Neuronal stem cell (in vitro differentiated cells): ENCODE measurements at regions not wholly inside any gene's neighbourhood (a gene's known extent, or its start where the extent isn't known, plus 50 kb on each side); places are given as distances from the start of the nearest gene placed in this dataset.
"Not testable (repeated sequence)": the region's sequence is repeated elsewhere in the genome, so short reads cannot be mapped to it uniquely, and the experiment has no call there.

Source experiments
- DNase-seq: peaks from one replicate; pipeline ENCODE4 v3.0.0-alpha.2; 2013; ENCODE audit warnings: low spot score
- H2AFZ ChIP-seq: one replicate; pipeline ENCODE4 v1.6.1; 2013; ENCODE audit warnings: mild to moderate bottlenecking, low read length, inconsistent platforms
- H2AK5ac ChIP-seq: 2 replicates; pipeline ENCODE4 v1.6.1; 2013; ENCODE audit warnings: low read depth, mild to moderate bottlenecking, inconsistent platforms, low read length, moderate library complexity, mixed read lengths
- H2BK120ac ChIP-seq: 2 replicates; pipeline ENCODE4 v1.6.1; 2013; ENCODE audit warnings: low read depth, mild to moderate bottlenecking, inconsistent platforms, low read length, moderate library complexity, mixed read lengths
- H2BK12ac ChIP-seq: one replicate; pipeline ENCODE4 v1.6.1; 2013; ENCODE audit warnings: low read length, inconsistent platforms
- H2BK15ac ChIP-seq: 2 replicates; pipeline ENCODE4 v1.6.1; 2013; ENCODE audit warnings: mild to moderate bottlenecking, low read length, inconsistent platforms, mixed read lengths
- H2BK5ac ChIP-seq: one replicate; pipeline ENCODE4 v1.6.1; 2013; ENCODE audit warnings: inconsistent platforms, mild to moderate bottlenecking, low read length, moderate library complexity
- H3K14ac ChIP-seq: one replicate; pipeline ENCODE4 v1.6.1; 2013; ENCODE audit warnings: low read length, inconsistent platforms
- H3K18ac ChIP-seq: 2 replicates; pipeline ENCODE4 v1.6.1; 2013; ENCODE audit warnings: low read length, inconsistent platforms
- H3K23ac ChIP-seq: 2 replicates; pipeline ENCODE4 v1.6.1; 2013; ENCODE audit warnings: low read depth, mild to moderate bottlenecking, mixed read lengths, low read length, inconsistent platforms; ENCODE audit not compliant: poor library complexity
- H3K27ac ChIP-seq: replicated peaks from 3 replicates; pipeline ENCODE4 v1.5.1; 2013; ENCODE audit warnings: low read length, inconsistent platforms
- H3K27me3 ChIP-seq, 3 experiments: 2 replicates each; pipeline ENCODE4 v1.6.1; 2013; ENCODE audit warnings: low read length in 3 of 3, mild to moderate bottlenecking in 2 of 3, inconsistent platforms in 1 of 3, low read depth in 1 of 3, mixed read lengths in 1 of 3, moderate library complexity in 1 of 3; ENCODE audit not compliant: control insufficient read depth in 3 of 3, insufficient read depth in 3 of 3
- H3K36me3 ChIP-seq, 2 donors: replicated peaks in 1 of 2; 2 replicates each; pipeline ENCODE4 v1.6.1; 2013; ENCODE audit warnings: low read length in 2 of 2; ENCODE audit not compliant: control insufficient read depth in 2 of 2, insufficient read depth in 2 of 2
- H3K4ac ChIP-seq: 2 replicates; pipeline ENCODE4 v1.6.1; 2013; ENCODE audit warnings: inconsistent platforms, mild to moderate bottlenecking, low read length, moderate library complexity
- H3K4me1 ChIP-seq, 2 donors: 1 replicate in 1 of 2; 2 replicates in 1 of 2; pipeline ENCODE4 v1.6.1; 2013; ENCODE audit warnings: low read length in 2 of 2, low read depth in 1 of 2; ENCODE audit not compliant: control insufficient read depth in 2 of 2, insufficient read depth in 1 of 2
- H3K4me2 ChIP-seq: one replicate; pipeline ENCODE4 v1.6.1; 2013; ENCODE audit warnings: mild to moderate bottlenecking, low read length, inconsistent platforms; ENCODE audit not compliant: insufficient read depth, poor library complexity, severe bottlenecking
- H3K4me3 ChIP-seq, 2 donors: 2 replicates each; pipeline ENCODE4 v1.5.1; 2013; ENCODE audit warnings: low read length in 2 of 2, mild to moderate bottlenecking in 2 of 2, inconsistent platforms in 1 of 2, moderate library complexity in 1 of 2
- H3K79me1 ChIP-seq: one replicate; pipeline ENCODE4 v1.6.1; 2013; ENCODE audit warnings: low read depth, mild to moderate bottlenecking, inconsistent platforms, low read length, moderate library complexity
- H3K9ac ChIP-seq: one replicate; pipeline ENCODE4 v1.6.1; 2013; ENCODE audit warnings: mild to moderate bottlenecking, low read depth, low read length, inconsistent platforms; ENCODE audit not compliant: poor library complexity
- H3K9me3 ChIP-seq, 2 donors: replicated peaks in 1 of 2; 2 replicates each; pipeline versions ENCODE3 to v1.6.1; 2013; ENCODE audit warnings: low read length in 2 of 2, mild to moderate bottlenecking in 2 of 2, inconsistent platforms in 1 of 2, low read depth in 1 of 2, mixed read lengths in 1 of 2, moderate library complexity in 1 of 2; ENCODE audit not compliant: control insufficient read depth in 2 of 2, insufficient read depth in 1 of 2
- H4K8ac ChIP-seq: one replicate; pipeline ENCODE4 v1.6.1; 2013; ENCODE audit warnings: low read depth, mild to moderate bottlenecking, inconsistent platforms, low read length, moderate library complexity
- H4K91ac ChIP-seq: one replicate; pipeline ENCODE4 v1.6.1; 2013; ENCODE audit warnings: low read length, low read depth, mild to moderate bottlenecking, inconsistent platforms; ENCODE audit not compliant: poor library complexity
- WGBS, 2 donors: extraction: QIAGEN DNeasy Blood & Tissue Kit; methylation state at CpG; one replicate each; pipeline ENCODE4 v1.1.7; 2013; ENCODE audit warnings: missing lambda C conversion rate in 2 of 2, mixed read lengths in 1 of 2; ENCODE audit not compliant: insufficient read length in 2 of 2, insufficient replicate concordance in 1 of 2; ENCODE audit errors: extremely low coverage in 2 of 2; 5-methylcytosine and 5-hydroxymethylcytosine counted together

GRCh38 chr12:73863546-73863945, 674.1 kb upstream of the ATXN7L3B start:
- H3K4me1 ChIP-seq, result no peaks in the 10 kb centered on the region
- no CpG with 5 or more reads among the region's 2 CpGs for WGBS, 2 donors
- no peak overlapping the region for H3K23ac ChIP-seq
- no peak overlapping the region for H3K4me2 ChIP-seq
- H2BK120ac ChIP-seq, result no peak overlapping the region
- no peak for DNase-seq
- no peak overlapping the region for H3K14ac ChIP-seq
- H4K8ac ChIP-seq, result no peak overlapping the region
- no peak overlapping the region for H2AK5ac ChIP-seq
- no peak overlapping the region for H2BK15ac ChIP-seq
- no peak overlapping the region for H2BK5ac ChIP-seq
- no peak overlapping the region for H3K9ac ChIP-seq
- H2BK12ac ChIP-seq, result no peak overlapping the region
- no peaks in the 10 kb centered on the region for H3K36me3 ChIP-seq
- H3K4me3 ChIP-seq, result no peak overlapping the region
- no peak overlapping the region for H2AFZ ChIP-seq
- no peak overlapping the region for H3K27ac ChIP-seq
- no peak overlapping the region for H3K4ac ChIP-seq
- no peaks in the 10 kb centered on the region for H3K9me3 ChIP-seq
- no peaks in the 10 kb centered on the region for H3K79me1 ChIP-seq
- H4K91ac ChIP-seq, result no peak overlapping the region
- no peak overlapping the region for H3K18ac ChIP-seq
- H3K27me3 ChIP-seq, result no peaks in the 10 kb centered on the region

- no peak overlapping the region for H3K27ac ChIP-seq
- no peak overlapping the region for H3K4me3 ChIP-seq
- H4K8ac ChIP-seq, result no peak overlapping the region
- H2BK5ac ChIP-seq, result no peak overlapping the region
- no peaks in the 10 kb centered on the region for H3K27me3 ChIP-seq
- H2AK5ac ChIP-seq, result no peak overlapping the region
- no peak overlapping the region for H2BK120ac ChIP-seq
- H2BK12ac ChIP-seq, result no peak overlapping the region
- no peaks in the 10 kb centered on the region for H3K9me3 ChIP-seq
- peaks cover 0 to 2% of the 10 kb centered on the region in 2 donors for H3K4me1 ChIP-seq
- no peak overlapping the region for H2AFZ ChIP-seq
- no peaks in the 10 kb centered on the region for H3K79me1 ChIP-seq
- H3K36me3 ChIP-seq, result no peaks in the 10 kb centered on the region
- H3K23ac ChIP-seq, result no peak overlapping the region
- H2BK15ac ChIP-seq, result no peak overlapping the region
- no peak overlapping the region for H3K14ac ChIP-seq
- H3K4me2 ChIP-seq, result no peak overlapping the region
- no peak overlapping the region for H3K9ac ChIP-seq
- H3K4ac ChIP-seq, result no peak overlapping the region
- no peak for DNase-seq
- no CpG with 5 or more reads among the region's 1 CpG for WGBS, 2 donors
- H3K18ac ChIP-seq, result no peak overlapping the region
- no peak overlapping the region for H4K91ac ChIP-seq
Measured at GRCh38 chr12:73867147-73867546, 670.5 kb upstream of the ATXN7L3B start.

- not testable (repeated sequence) for H4K91ac ChIP-seq, H3K23ac ChIP-seq, H2BK12ac ChIP-seq, H3K9ac ChIP-seq, H3K27me3 ChIP-seq, H3K14ac ChIP-seq, H2AK5ac ChIP-seq, H4K8ac ChIP-seq, H2BK120ac ChIP-seq, H2BK15ac ChIP-seq, DNase-seq, H3K18ac ChIP-seq, H3K27ac ChIP-seq, H3K4me2 ChIP-seq, H3K79me1 ChIP-seq, H3K9me3 ChIP-seq, H3K4me3 ChIP-seq, H2BK5ac ChIP-seq, H3K4me1 ChIP-seq, H3K36me3 ChIP-seq, H3K4ac ChIP-seq
- WGBS, 2 donors, result no CpG with 5 or more reads among the region's 6 CpGs
- H2AFZ ChIP-seq, result peak overlapping the region; percentile 53
Measured at GRCh38 chr12:73877291-73877690, 660.3 kb upstream of the ATXN7L3B start.

GRCh38 chr12:73892201-73892600, 645.4 kb upstream of the ATXN7L3B start:
- DNase-seq, result no peak
- Histone ChIP-seq H3K27ac (no peak overlapping the region), H2BK12ac (no peak overlapping the region), H2BK15ac (no peak overlapping the region), H2BK120ac (no peak overlapping the region), H4K8ac (no peak overlapping the region), H3K27me3 (no peaks in the 10 kb centered on the region), H2AFZ (no peak overlapping the region), H3K9me3 (no peaks in the 10 kb centered on the region), H2AK5ac (no peak overlapping the region), H2BK5ac (no peak overlapping the region), H3K14ac (no peak overlapping the region), H3K4me2 (no peak overlapping the region), H3K4me1 (no peaks in the 10 kb centered on the region), H3K4ac (no peak overlapping the region), H3K4me3 (no peak overlapping the region), H4K91ac (no peak overlapping the region), H3K18ac (no peak overlapping the region), H3K23ac (no peak overlapping the region), H3K79me1 (no peaks in the 10 kb centered on the region), H3K9ac (no peak overlapping the region), H3K36me3 (no peaks in the 10 kb centered on the region)
- no CpG with 5 or more reads among the region's 1 CpG for whole genome bisulfite sequencing, 2 donors
